Thyroid gland (tissue), 4 donors: ENCODE measurements at regions not wholly inside any gene's neighbourhood (a gene's known extent, or its start where the extent isn't known, plus 50 kb on each side); places are given as distances from the start of the nearest gene placed in this dataset.
A peak's percentile ranks its signal among the peaks of the same experiment; 100 is the strongest.

Source experiments
- DNase-seq, 2 donors: peaks; one replicate each; pipeline ENCODE4 v3.0.0-alpha.2; 2019
- H3K27ac ChIP-seq, 3 donors: fragments of 200-600 bp; sonication (generic); 1 replicate in 2 of 3; 2 replicates in 1 of 3; pipeline ENCODE4 v1.5.1; 2016 to 2019; ENCODE audit warnings: mild to moderate bottlenecking in 1 of 3, moderate library complexity in 1 of 3
- H3K27me3 ChIP-seq: fragments of 200-600 bp; sonication (generic); one replicate; pipeline ENCODE4 v1.5.1; 2019
- H3K36me3 ChIP-seq, 2 donors: fragments of 200-600 bp; sonication (generic); one replicate each; pipeline ENCODE4 v1.5.1; 2016 to 2019
- H3K4me1 ChIP-seq, 2 donors: fragments of 200-600 bp; sonication (generic); one replicate each; pipeline ENCODE4 v1.5.1; 2017 to 2019
- H3K4me3 ChIP-seq, 3 donors: fragments of 200-600 bp; sonication (generic); replicated peaks in 1 of 3; 1 replicate in 2 of 3; 2 replicates in 1 of 3; pipeline ENCODE4 v1.5.1; 2016; ENCODE audit warnings: mild to moderate bottlenecking in 1 of 3
- H3K9me3 ChIP-seq: fragments of 200-600 bp; sonication (generic); one replicate; pipeline ENCODE4 v1.5.1; 2017
- CTCF ChIP-seq, 6 experiments: fragments of 200-600 bp in 3 of 6; fragments of 450-650 bp in 3 of 6; sonication (generic) in 3 of 6; IDR thresholded peaks; one replicate each; pipeline ENCODE4 v1.5.1; 2016 to 2019; ENCODE audit warnings: antibody characterized with exemption in 6 of 6, mild to moderate bottlenecking in 2 of 6, inconsistent platforms in 1 of 6, moderate library complexity in 1 of 6
- POLR2A ChIP-seq, 2 donors: fragments of 450-650 bp; IDR thresholded peaks; one replicate each; pipeline ENCODE4 v1.6.1; 2017; ENCODE audit warnings: antibody characterized with exemption in 2 of 2, mild to moderate bottlenecking in 2 of 2, moderate library complexity in 1 of 2
- WGBS, 2 donors: methylation state at CpG; one replicate each; pipeline ENCODE4 v1.1.5; 2017; 5-methylcytosine and 5-hydroxymethylcytosine counted together
- intact Hi-C: fragments of 100-400 bp; cut with DNase I; formaldehyde crosslinking; loops from one replicate; pipeline ENCODE4 v1.15.1; 2023

- Histone ChIP-seq H3K27ac (no peak overlapping the region), H3K4me1 (peaks cover 0 to 6% of the 10 kb centered on the region in 2 donors), H3K36me3 (no peaks in the 10 kb centered on the region), H3K27me3 (no peaks in the 10 kb centered on the region), H3K4me3 (no peak overlapping the region), H3K9me3 (no peaks in the 10 kb centered on the region)
- DNase-seq, result no peak
- TF ChIP-seq POLR2A (IDR thresholded peaks at IDR 0.05) (no peak), CTCF (IDR thresholded peaks at IDR 0.05) (no peak)
- intact Hi-C loops, result no loop called here
- WGBS, 2 donors, result 78 to 86% methylated on average over 1 of the region's 1 CpG
Measured at GRCh38 chr20:11172881-11173280, 499.1 kb upstream of the JAG1 start.

DNA sequence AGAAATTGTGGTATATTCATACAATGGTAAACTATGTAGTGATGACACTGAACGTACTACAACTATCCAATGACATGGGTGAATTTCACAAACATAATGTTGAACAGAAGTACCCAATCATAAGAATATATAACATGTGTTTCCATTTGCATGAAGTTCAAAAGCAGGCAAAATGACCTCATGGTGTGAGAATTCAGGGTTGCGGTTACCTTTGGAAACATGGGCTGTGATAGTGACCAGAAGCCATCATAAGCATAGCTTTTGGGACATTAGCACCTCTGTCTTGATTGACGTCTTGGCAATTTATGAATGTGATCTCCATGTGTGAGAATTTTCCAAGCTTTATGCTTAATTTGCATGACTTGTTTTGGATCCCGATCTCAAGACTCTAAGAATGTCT, 500.1 kb upstream of the JAG1 start:
- intact Hi-C loops, result no loop called here
- no peaks in the 10 kb centered on the region for H3K36me3 ChIP-seq
- no peak for DNase-seq
- H3K27ac ChIP-seq, result no peak overlapping the region
- WGBS, 2 donors, result 95 to 98% methylated on average over 4 of the region's 4 CpGs
- H3K4me3 ChIP-seq, result no peak overlapping the region
- no peaks in the 10 kb centered on the region for H3K9me3 ChIP-seq
- TF ChIP-seq POLR2A (IDR thresholded peaks at IDR 0.05) (no peak), CTCF (IDR thresholded peaks at IDR 0.05) (no peak)
- H3K4me1 ChIP-seq, result peaks cover 0 to 6% of the 10 kb centered on the region in 2 donors
- no peaks in the 10 kb centered on the region for H3K27me3 ChIP-seq

DNA sequence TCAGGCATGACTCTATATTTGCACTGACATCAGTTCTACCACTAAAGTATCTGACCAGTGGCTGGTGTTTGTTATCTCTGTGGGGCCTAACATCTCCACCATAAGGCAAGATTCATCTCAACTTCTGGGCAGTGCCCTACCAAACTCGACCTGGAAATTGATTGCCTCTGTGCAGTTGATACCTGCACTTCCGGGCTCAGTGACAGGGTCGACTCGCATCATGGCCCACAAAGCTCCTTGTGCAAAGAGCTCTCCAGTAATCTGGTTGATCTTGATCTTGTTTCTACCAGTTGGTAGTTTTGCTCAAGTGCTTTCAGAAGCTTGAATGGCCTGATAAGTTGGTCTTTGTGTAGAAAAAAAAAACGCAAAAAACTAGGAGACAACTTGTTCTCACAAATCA, 501.1 kb upstream of the JAG1 start:
- TF ChIP-seq CTCF (IDR thresholded peaks at IDR 0.05), result no peak
- H3K4me3 ChIP-seq, result no peak overlapping the region
- intact Hi-C loops, result no loop called here
- H3K27ac ChIP-seq, result no peak overlapping the region
- WGBS, 2 donors, result 26 to 33% methylated on average over 5 of the region's 5 CpGs
- DNase-seq, result peak; percentile 69
- no peaks in the 10 kb centered on the region for H3K36me3 ChIP-seq
- H3K4me1 ChIP-seq, result peaks cover 0 to 6% of the 10 kb centered on the region in 2 donors
- no peaks in the 10 kb centered on the region for H3K9me3 ChIP-seq
- H3K27me3 ChIP-seq, result no peaks in the 10 kb centered on the region

GRCh38 chr20:11176431-11176830, 502.6 kb upstream of the JAG1 start:
- H3K27ac ChIP-seq, result no peak overlapping the region
- no peaks in the 10 kb centered on the region for H3K4me1 ChIP-seq
- intact Hi-C loops, result no loop called here
- H3K27me3 ChIP-seq, result no peaks in the 10 kb centered on the region
- no peak for TF ChIP-seq POLR2A (IDR thresholded peaks at IDR 0.05)
- TF ChIP-seq CTCF (IDR thresholded peaks at IDR 0.05), result no peak
- no peaks in the 10 kb centered on the region for H3K9me3 ChIP-seq
- no peak overlapping the region for H3K4me3 ChIP-seq
- DNase-seq, result no peak
- WGBS, 2 donors, result 96% methylated on average over 2 of the region's 2 CpGs
- H3K36me3 ChIP-seq, result no peaks in the 10 kb centered on the region

DNA sequence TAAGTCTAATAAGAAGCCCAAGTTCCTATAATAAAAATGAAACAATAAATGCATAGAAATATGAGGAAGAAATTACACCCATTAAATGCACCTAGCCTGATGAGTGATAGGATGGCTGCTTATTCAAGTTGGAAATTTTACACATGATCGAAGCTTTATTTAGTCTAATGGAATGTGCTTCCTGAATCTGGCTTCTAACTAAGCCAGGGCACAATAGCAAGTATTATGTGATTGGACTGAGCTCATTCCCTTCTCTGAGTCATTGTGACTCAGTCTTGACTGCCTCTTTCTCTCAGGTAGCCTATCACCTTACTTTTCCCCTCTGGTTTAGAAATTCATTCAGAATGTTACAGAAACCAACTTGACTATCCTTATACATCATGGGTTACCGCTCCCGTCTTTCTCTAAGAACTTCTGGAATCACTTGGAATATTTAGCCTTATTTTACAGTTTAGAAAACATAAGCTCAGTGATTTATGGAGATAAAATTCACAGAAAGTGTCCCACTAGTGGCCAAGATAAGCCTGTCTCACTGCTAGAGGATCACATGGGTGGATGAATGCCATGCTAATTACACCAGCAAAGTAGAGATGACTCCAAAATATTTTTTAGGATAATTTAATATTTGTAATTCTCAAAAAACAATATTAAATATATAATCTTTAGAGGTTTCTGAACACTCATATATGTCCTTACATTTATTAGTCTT, 505.3 kb upstream of the JAG1 start:
- H3K27ac ChIP-seq, result no peak overlapping the region
- H3K36me3 ChIP-seq, result no peaks in the 10 kb centered on the region
- no peak for DNase-seq
- H3K27me3 ChIP-seq, result no peaks in the 10 kb centered on the region
- H3K9me3 ChIP-seq, result no peaks in the 10 kb centered on the region
- TF ChIP-seq CTCF (IDR thresholded peaks at IDR 0.05) (peak in 1 of 6 experiments; percentile 8), POLR2A (IDR thresholded peaks at IDR 0.05) (no peak)
- no peak overlapping the region for H3K4me3 ChIP-seq
- intact Hi-C loops, result no loop called here
- no peaks in the 10 kb centered on the region for H3K4me1 ChIP-seq
- WGBS, 2 donors, result 80 to 87% methylated on average over 3 of the region's 3 CpGs
